Neural cell (in vitro differentiated cells): ENCODE measurements at regions not wholly inside any gene's neighbourhood (a gene's known extent, or its start where the extent isn't known, plus 50 kb on each side); places are given as distances from the start of the nearest gene placed in this dataset.
A peak's percentile ranks its signal among the peaks of the same experiment; 100 is the strongest.

Experiments
- H2AFZ ChIP-seq: fragments of 200-600, 300-800 bp; sonication (generic), shearing (Covaris generic); 2 replicates; pipeline ENCODE4 v1.6.0; 2014; ENCODE audit warnings: low read depth, mild to moderate bottlenecking, antibody characterized with exemption, low read length, moderate library complexity
- H3F3A ChIP-seq: fragments of 200-600 bp; shearing (Covaris generic); 2 replicates; pipeline ENCODE4 v1.6.1; 2016; ENCODE audit warnings: mild to moderate bottlenecking, moderate library complexity, mixed read lengths, antibody characterized with exemption, low read length; ENCODE audit not compliant: insufficient read depth, poor library complexity, severe bottlenecking
- H3K27ac ChIP-seq: fragments of 200-600, 300-800 bp; sonication (generic), shearing (Covaris generic); 2 replicates; pipeline ENCODE4 v1.5.1; 2014; ENCODE audit warnings: mild to moderate bottlenecking, low read length, moderate library complexity
- H3K27me3 ChIP-seq: fragments of 300-800, 200-600 bp; sonication (generic), shearing (Covaris generic); 2 replicates; pipeline ENCODE4 v1.6.0; 2014; ENCODE audit warnings: mild to moderate bottlenecking, low read depth, low read length, moderate library complexity; ENCODE audit not compliant: insufficient read depth
- H3K36me3 ChIP-seq: fragments of 300-800, 200-600 bp; sonication (generic), shearing (Covaris generic); 2 replicates; pipeline ENCODE4 v1.5.1; 2014; ENCODE audit warnings: mild to moderate bottlenecking, antibody characterized with exemption, low read length, moderate library complexity; ENCODE audit not compliant: insufficient read depth
- H3K4me2 ChIP-seq: fragments of 300-800, 200-600 bp; sonication (generic), shearing (Covaris generic); 2 replicates; pipeline ENCODE4 v1.6.0; 2014; ENCODE audit warnings: mild to moderate bottlenecking, low read length
- H3K4me3 ChIP-seq: fragments of 300-800, 200-600 bp; sonication (generic), shearing (Covaris generic); 2 replicates; pipeline ENCODE4 v1.5.1; 2014; ENCODE audit warnings: mild to moderate bottlenecking, low read length, moderate library complexity
- H3K79me2 ChIP-seq: fragments of 200-600 bp; shearing (Covaris generic); replicated peaks from 2 replicates; pipeline ENCODE4 v1.6.0; 2014; ENCODE audit warnings: mild to moderate bottlenecking, low read length, moderate library complexity; ENCODE audit not compliant: insufficient read depth
- H3K9ac ChIP-seq: fragments of 300-800, 200-600 bp; sonication (generic), shearing (Covaris generic); 2 replicates; pipeline ENCODE4 v1.6.1; 2016; ENCODE audit warnings: mild to moderate bottlenecking, low read length, mixed read lengths
- H3K9me2 ChIP-seq: fragments of 200-600 bp; shearing (Covaris generic); 2 replicates; pipeline ENCODE4 v1.6.1; 2016; ENCODE audit warnings: mild to moderate bottlenecking, low read length, mixed read lengths; ENCODE audit not compliant: insufficient read depth
- H3K9me3 ChIP-seq: fragments of 200-600, 300-800 bp; sonication (generic), shearing (Covaris generic); 2 replicates; pipeline ENCODE4 v1.6.1; 2016; ENCODE audit warnings: mild to moderate bottlenecking, mixed run types, low read length, moderate library complexity, mixed read lengths
- H4K20me1 ChIP-seq: fragments of 200-600 bp; shearing (Covaris generic); 2 replicates; pipeline ENCODE4 v1.6.1; 2016; ENCODE audit warnings: mild to moderate bottlenecking, mixed run types; ENCODE audit not compliant: insufficient read depth
- CTCF ChIP-seq: fragments of 450-650 bp; IDR thresholded peaks from 2 replicates; pipeline ENCODE4 v1.5.1; 2014; ENCODE audit warnings: antibody characterized with exemption, mild to moderate bottlenecking, moderate library complexity; ENCODE audit not compliant: poor library complexity, severe bottlenecking
- EP300 ChIP-seq: fragments of 450-650 bp; conservative IDR thresholded peaks from 2 replicates; pipeline ENCODE4 v1.6.1; 2014; ENCODE audit warnings: antibody characterized with exemption, mild to moderate bottlenecking, moderate library complexity; ENCODE audit not compliant: poor library complexity, severe bottlenecking
- EZH2 ChIP-seq: fragments of 200-600, 300-800 bp; shearing (Covaris generic), sonication (generic); IDR thresholded peaks from 2 replicates; pipeline ENCODE4 v1.6.1; 2014; ENCODE audit warnings: antibody characterized with exemption, low read length, borderline replicate concordance, mild to moderate bottlenecking; ENCODE audit not compliant: insufficient read depth, poor library complexity, severe bottlenecking
- MXI1 ChIP-seq: fragments of 450-650 bp; conservative IDR thresholded peaks from 2 replicates; pipeline ENCODE4 v1.6.1; 2014; ENCODE audit warnings: antibody characterized with exemption, mild to moderate bottlenecking; ENCODE audit not compliant: poor library complexity, severe bottlenecking
- POLR2AphosphoS5 ChIP-seq: IDR thresholded peaks from 2 replicates; pipeline ENCODE4 v1.6.1; 2012
- RAD21 ChIP-seq: fragments of 450-650 bp; conservative IDR thresholded peaks from 2 replicates; pipeline ENCODE4 v1.6.1; 2014; ENCODE audit warnings: antibody characterized with exemption, mild to moderate bottlenecking, moderate library complexity
- REST ChIP-seq: IDR thresholded peaks from 2 replicates; pipeline ENCODE4 v1.6.1; 2012; ENCODE audit warnings: borderline replicate concordance
- SMC3 ChIP-seq: fragments of 450-650 bp; conservative IDR thresholded peaks from 2 replicates; pipeline ENCODE4 v1.6.1; 2014; ENCODE audit warnings: antibody characterized with exemption, mild to moderate bottlenecking, moderate library complexity; ENCODE audit not compliant: poor library complexity
- TAF1 ChIP-seq: IDR thresholded peaks from 2 replicates; pipeline ENCODE4 v1.6.1; 2012; ENCODE audit warnings: low read depth

GRCh38 chr9:129478961-129479630 is 141.8 kb downstream of the C9orf50 start:
- no peaks in the 10 kb centered on the region for H4K20me1 ChIP-seq
- no peaks in the 10 kb centered on the region for H3K9me3 ChIP-seq
- H3K79me2 ChIP-seq = no peaks in the 10 kb centered on the region
- no peak overlapping the region for H3K4me3 ChIP-seq
- no peaks in the 10 kb centered on the region for H3K36me3 ChIP-seq
- no peaks in the 10 kb centered on the region for H3K9me2 ChIP-seq
- peak overlapping the region; percentile 57 for H3K27ac ChIP-seq
- no peak overlapping the region for H2AFZ ChIP-seq
- H3F3A ChIP-seq = no peaks in the 10 kb centered on the region
- TF ChIP-seq TAF1 = no peak
- TF ChIP-seq MXI1 = no peak
- TF ChIP-seq EP300 = no peak
- TF ChIP-seq REST = no peak
- no peak for TF ChIP-seq EZH2
- no peak for TF ChIP-seq SMC3
- TF ChIP-seq CTCF = no peak
- H3K4me2 ChIP-seq = no peak overlapping the region
- H3K27me3 ChIP-seq = no peaks in the 10 kb centered on the region
- peak overlapping the region; percentile 46 for H3K9ac ChIP-seq

- Histone ChIP-seq H3F3A (no peaks in the 10 kb centered on the region), H3K9me2 (no peaks in the 10 kb centered on the region), H3K4me2 (no peak overlapping the region), H3K27ac (peak overlapping the region; percentile 57), H3K4me3 (no peak overlapping the region), H3K9ac (no peak overlapping the region), H3K36me3 (no peaks in the 10 kb centered on the region), H3K79me2 (no peaks in the 10 kb centered on the region), H4K20me1 (no peaks in the 10 kb centered on the region), H3K9me3 (no peaks in the 10 kb centered on the region), H2AFZ (no peak overlapping the region), H3K27me3 (no peaks in the 10 kb centered on the region)
- no peak for TF ChIP-seq RAD21
- no peak for TF ChIP-seq REST
- TF ChIP-seq EP300 = no peak
- no peak for TF ChIP-seq MXI1
- TF ChIP-seq SMC3 = no peak
- TF ChIP-seq CTCF = no peak
- TF ChIP-seq EZH2 = no peak
- TF ChIP-seq TAF1 = no peak
- TF ChIP-seq POLR2AphosphoS5 = no peak
These were observed 142.4 kb downstream of the C9orf50 start for GRCh38 chr9:129478461-129478860.
